Retinal pigment epithelial cell (primary cell): ENCODE measurements at regions not wholly inside any gene's neighbourhood (a gene's known extent, or its start where the extent isn't known, plus 50 kb on each side); places are given as distances from the start of the nearest gene placed in this dataset.

Experiments
- DNase-seq: peaks from one replicate; pipeline ENCODE4 v3.0.0-alpha.2; 2010; ENCODE audit warnings: low read depth
- H3K4me3 ChIP-seq: 2 replicates; pipeline ENCODE4 v1.5.1; 2011; ENCODE audit warnings: mild to moderate bottlenecking, low read length, control low read depth, moderate library complexity
- CTCF ChIP-seq: conservative IDR thresholded peaks from 2 replicates; pipeline ENCODE4 v1.5.1; 2011; ENCODE audit warnings: low read depth, low read length, control low read depth, inconsistent platforms

- H3K4me3 ChIP-seq = no peak overlapping the region
- no peak for TF ChIP-seq CTCF
- DNase-seq = no peak
Observed at GRCh38 chr16:72554935-72555334, 383.0 kb upstream of the PMFBP1 start.

- no peak for TF ChIP-seq CTCF
- H3K4me3 ChIP-seq = no peak overlapping the region
- no peak for DNase-seq
Observed at GRCh38 chr16:72552654-72553053, 380.7 kb upstream of the PMFBP1 start.

- DNase-seq = no peak
- TF ChIP-seq CTCF = no peak
- no peak overlapping the region for H3K4me3 ChIP-seq
Observed at GRCh38 chr16:72551649-72552048, 379.7 kb upstream of the PMFBP1 start.

- no peak for TF ChIP-seq CTCF
- no peak overlapping the region for H3K4me3 ChIP-seq
- no peak for DNase-seq
Observed at GRCh38 chr16:72549878-72550277, 377.9 kb upstream of the PMFBP1 start.

- H3K4me3 ChIP-seq = no peak overlapping the region
- no peak for DNase-seq
- TF ChIP-seq CTCF = no peak
Observed at GRCh38 chr16:72542102-72542501, 370.1 kb upstream of the PMFBP1 start.

GRCh38 chr16:72537664-72538063 lies 365.7 kb upstream of the PMFBP1 start:
- DNase-seq = no peak
- H3K4me3 ChIP-seq = no peak overlapping the region
- TF ChIP-seq CTCF = no peak

- no peak overlapping the region for H3K4me3 ChIP-seq
- TF ChIP-seq CTCF = no peak
- no peak for DNase-seq
Observed at GRCh38 chr16:72536723-72537435, 364.9 kb upstream of the PMFBP1 start.
